ENCODE measurements at regions not wholly inside any gene's neighbourhood (a gene's known extent, or its start where the extent isn't known, plus 50 kb on each side); places are given as distances from the start of the nearest gene placed in this dataset.

GRCh38 chr2:215782295-215782694 lies 231.1 kb downstream of the MREG start:
- Histone ChIP-seq H3K9me3 (ENCODE audit: low read depth) (no peaks in the 10 kb centered on the region), H3K4me1 (ENCODE audit: low read depth) (peaks cover 6% of the 10 kb centered on the region), H3K36me3 (no peaks in the 10 kb centered on the region), H3K27me3 (no peaks in the 10 kb centered on the region), H3K27ac (no peak overlapping the region), H3K4me3 (no peak overlapping the region)
- no peak for TF ChIP-seq CTCF (IDR thresholded peaks at IDR 0.05; ENCODE audit: low read depth, low read length)
- no peak for DNase-seq (ENCODE audit: low read depth in 1 of 2, low spot score in 1 of 2)

DNA sequence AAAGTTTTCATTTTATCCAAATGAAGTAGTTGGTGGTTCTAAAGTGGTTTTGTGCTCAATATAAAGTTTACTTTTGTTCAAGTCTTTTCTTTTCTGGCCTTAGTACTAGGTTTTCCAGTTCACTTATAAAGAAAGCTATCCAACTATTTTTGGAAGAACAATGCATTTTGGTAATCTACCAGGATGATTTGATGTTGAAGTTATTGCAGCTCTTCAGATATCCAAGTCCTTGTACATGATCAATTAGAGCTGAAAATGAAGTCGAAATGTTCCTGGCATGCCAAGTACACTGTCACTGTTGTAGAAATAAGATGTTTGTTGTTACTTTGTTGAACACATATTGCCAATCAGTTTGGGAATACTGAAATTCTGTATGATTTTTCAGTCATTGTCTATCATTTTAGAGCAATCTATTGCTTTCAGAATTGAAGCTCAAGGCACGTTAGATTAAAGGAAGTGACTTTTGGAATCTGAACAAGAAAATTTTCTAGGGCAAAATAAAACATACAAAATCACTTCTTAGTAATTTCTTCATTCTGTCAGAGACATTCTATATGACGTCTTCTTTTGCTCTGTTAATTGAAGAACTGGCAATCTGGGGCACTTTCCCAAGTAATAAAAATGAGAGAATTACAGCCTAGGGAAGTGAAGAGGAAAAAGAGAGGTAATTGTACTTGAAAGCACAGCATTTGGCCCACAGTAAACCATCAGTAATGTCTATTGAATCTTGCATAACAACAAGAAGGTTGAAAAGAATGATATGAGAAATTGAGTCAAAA lies 232.3 kb downstream of the MREG start:
- Histone ChIP-seq H3K4me1 (ENCODE audit: low read depth) (peaks cover 9% of the 10 kb centered on the region), H3K4me3 (no peak overlapping the region), H3K27ac (no peak overlapping the region), H3K9me3 (ENCODE audit: low read depth) (no peaks in the 10 kb centered on the region), H3K36me3 (no peaks in the 10 kb centered on the region), H3K27me3 (no peaks in the 10 kb centered on the region)
- no peak for TF ChIP-seq CTCF (IDR thresholded peaks at IDR 0.05; ENCODE audit: low read depth, low read length)
- DNase-seq (ENCODE audit: low read depth in 1 of 2, low spot score in 1 of 2): no peak

GRCh38 chr2:215780313-215780712 lies 233.0 kb downstream of the MREG start:
- H3K9me3 ChIP-seq (ENCODE audit: low read depth): no peaks in the 10 kb centered on the region
- DNase-seq (ENCODE audit: low read depth in 1 of 2, low spot score in 1 of 2): no peak
- H3K4me3 ChIP-seq: no peak overlapping the region
- no peak overlapping the region for H3K27ac ChIP-seq
- no peaks in the 10 kb centered on the region for H3K27me3 ChIP-seq
- TF ChIP-seq CTCF (IDR thresholded peaks at IDR 0.05; ENCODE audit: low read depth, low read length): no peak
- peaks cover 9% of the 10 kb centered on the region for H3K4me1 ChIP-seq (ENCODE audit: low read depth)
- H3K36me3 ChIP-seq: no peaks in the 10 kb centered on the region

- Histone ChIP-seq H3K4me3 (no peak overlapping the region), H3K36me3 (no peaks in the 10 kb centered on the region), H3K4me1 (ENCODE audit: low read depth) (peaks cover 9% of the 10 kb centered on the region), H3K9me3 (ENCODE audit: low read depth) (no peaks in the 10 kb centered on the region), H3K27me3 (no peaks in the 10 kb centered on the region), H3K27ac (no peak overlapping the region)
- DNase-seq (ENCODE audit: low read depth in 1 of 2, low spot score in 1 of 2): no peak
- TF ChIP-seq CTCF (IDR thresholded peaks at IDR 0.05; ENCODE audit: low read depth, low read length): no peak
Observed at GRCh38 chr2:215779912-215780311, 233.4 kb downstream of the MREG start.

DNA sequence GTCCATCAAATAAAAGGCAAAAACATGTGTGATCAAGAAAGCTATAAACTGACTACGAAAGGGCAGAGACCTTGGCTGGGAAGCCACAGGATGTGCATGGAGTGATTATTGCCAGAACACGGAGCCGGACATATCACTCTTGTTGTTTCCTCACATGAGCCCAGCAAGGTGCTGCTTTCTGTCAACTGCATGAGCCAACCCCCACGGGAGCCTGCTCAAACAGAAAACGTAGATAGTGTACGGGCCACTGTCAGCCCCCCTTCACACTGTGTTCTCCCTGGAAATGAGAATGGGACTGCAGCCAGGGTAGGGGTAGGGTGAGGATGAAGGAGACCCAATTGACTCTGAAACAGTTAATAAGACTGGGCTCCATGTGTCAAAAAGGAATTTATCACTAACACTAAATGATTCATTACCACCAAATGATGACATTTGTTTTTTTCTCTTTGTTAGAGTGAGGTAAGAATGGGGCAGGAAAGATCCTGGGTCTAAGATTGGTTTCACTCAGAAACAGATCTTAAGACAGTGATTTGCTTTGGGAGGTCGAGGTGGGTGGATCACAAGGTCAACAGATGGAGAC lies 235.8 kb downstream of the MREG start:
- no peak overlapping the region for H3K4me3 ChIP-seq
- H3K27ac ChIP-seq: no peak overlapping the region
- DNase-seq (ENCODE audit: low read depth in 1 of 2, low spot score in 1 of 2): peak in 1 of 2 donors; percentile 58
- peaks cover 12% of the 10 kb centered on the region for H3K4me1 ChIP-seq (ENCODE audit: low read depth)
- no peaks in the 10 kb centered on the region for H3K27me3 ChIP-seq
- no peak for TF ChIP-seq CTCF (IDR thresholded peaks at IDR 0.05; ENCODE audit: low read depth, low read length)
- no peaks in the 10 kb centered on the region for H3K36me3 ChIP-seq
- no peaks in the 10 kb centered on the region for H3K9me3 ChIP-seq (ENCODE audit: low read depth)
